Gastrocnemius medialis (tissue), 4 donors: ENCODE measurements at regions not wholly inside any gene's neighbourhood (a gene's known extent, or its start where the extent isn't known, plus 50 kb on each side); places are given as distances from the start of the nearest gene placed in this dataset.

Experiments
- POLR2A ChIP-seq, 2 donors: fragments of 450-650 bp; IDR thresholded peaks; one replicate each; pipeline ENCODE4 v1.6.1; 2017; ENCODE audit warnings: antibody characterized with exemption in 2 of 2, mild to moderate bottlenecking in 2 of 2, moderate library complexity in 2 of 2
- TF ChIP-seq, protein P1 (sequence below), 5 experiments: fragments of 450-650 bp in 3 of 5; fragments of 200-600 bp in 2 of 5; sonication (generic) in 2 of 5; IDR thresholded peaks in 4 of 5; conservative IDR thresholded peaks in 1 of 5; 1 replicate in 4 of 5; 2 replicates in 1 of 5; pipeline ENCODE4 v1.5.1; 2016 to 2019; ENCODE audit warnings: antibody characterized with exemption in 5 of 5, mild to moderate bottlenecking in 3 of 5, moderate library complexity in 3 of 5

DNA sequence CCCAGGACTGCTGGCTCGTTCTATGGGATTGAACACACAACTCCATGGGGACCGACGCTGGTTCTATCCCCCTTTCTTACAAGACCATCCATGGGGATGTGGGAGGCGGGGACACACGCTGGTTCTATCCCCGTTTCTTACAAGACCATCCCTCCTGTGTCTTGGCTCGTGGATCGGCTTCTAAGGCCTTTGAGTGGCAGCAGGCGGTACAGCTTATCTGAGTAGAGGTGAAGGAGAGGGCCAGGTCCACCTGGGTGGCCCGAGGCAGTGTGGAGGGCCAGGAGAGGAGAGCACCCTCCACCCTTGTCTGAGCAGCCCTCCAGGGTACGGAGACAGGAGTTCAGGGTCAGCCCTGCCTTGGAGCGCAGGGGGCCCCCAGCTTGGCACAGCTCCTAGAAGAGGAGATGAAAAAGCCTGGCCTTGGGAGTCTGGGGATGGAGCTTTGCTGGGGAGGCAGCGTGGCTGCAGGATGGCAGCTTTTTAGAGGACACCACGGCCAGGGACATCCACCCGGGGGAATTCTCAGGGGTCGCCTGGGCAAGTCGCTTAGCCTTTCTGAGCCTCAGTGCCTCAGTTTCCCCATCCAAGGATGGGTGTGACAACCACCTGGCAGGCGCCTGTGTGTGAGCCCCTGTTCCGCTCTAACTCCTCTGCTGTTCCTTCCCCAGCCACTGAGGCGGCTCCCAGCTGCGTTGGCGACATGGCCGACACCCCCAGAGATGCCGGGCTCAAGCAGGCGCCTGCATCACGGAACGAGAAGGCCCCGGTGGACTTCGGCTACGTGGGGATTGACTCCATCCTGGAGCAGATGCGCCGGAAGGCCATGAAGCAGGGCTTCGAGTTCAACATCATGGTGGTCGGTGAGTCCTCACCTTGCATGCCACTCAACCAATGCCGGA lies 341.0 kb downstream of the SEC14L1 start:
- TF ChIP-seq, protein P1, sequence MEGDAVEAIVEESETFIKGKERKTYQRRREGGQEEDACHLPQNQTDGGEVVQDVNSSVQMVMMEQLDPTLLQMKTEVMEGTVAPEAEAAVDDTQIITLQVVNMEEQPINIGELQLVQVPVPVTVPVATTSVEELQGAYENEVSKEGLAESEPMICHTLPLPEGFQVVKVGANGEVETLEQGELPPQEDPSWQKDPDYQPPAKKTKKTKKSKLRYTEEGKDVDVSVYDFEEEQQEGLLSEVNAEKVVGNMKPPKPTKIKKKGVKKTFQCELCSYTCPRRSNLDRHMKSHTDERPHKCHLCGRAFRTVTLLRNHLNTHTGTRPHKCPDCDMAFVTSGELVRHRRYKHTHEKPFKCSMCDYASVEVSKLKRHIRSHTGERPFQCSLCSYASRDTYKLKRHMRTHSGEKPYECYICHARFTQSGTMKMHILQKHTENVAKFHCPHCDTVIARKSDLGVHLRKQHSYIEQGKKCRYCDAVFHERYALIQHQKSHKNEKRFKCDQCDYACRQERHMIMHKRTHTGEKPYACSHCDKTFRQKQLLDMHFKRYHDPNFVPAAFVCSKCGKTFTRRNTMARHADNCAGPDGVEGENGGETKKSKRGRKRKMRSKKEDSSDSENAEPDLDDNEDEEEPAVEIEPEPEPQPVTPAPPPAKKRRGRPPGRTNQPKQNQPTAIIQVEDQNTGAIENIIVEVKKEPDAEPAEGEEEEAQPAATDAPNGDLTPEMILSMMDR (IDR thresholded peaks at IDR 0.05 in 4 of 5, conservative IDR thresholded peaks at IDR 0.05 in 1 of 5): no peak
- TF ChIP-seq POLR2A (IDR thresholded peaks at IDR 0.05): no peak
